ENCODE measurements at regions not wholly inside any gene's neighbourhood (a gene's known extent, or its start where the extent isn't known, plus 50 kb on each side); places are given as distances from the start of the nearest gene placed in this dataset.

GRCh38 chr3:23669541-23670255, 136.1 kb upstream of the UBE2E1 start:
- Histone ChIP-seq H3K9ac (replicated peaks; ENCODE audit: extremely low read depth, insufficient read depth, low read length) (no peak overlapping the region), H3K9me3 (replicated peaks; ENCODE audit: control insufficient read depth, insufficient read depth, low read length) (no peaks in the 10 kb centered on the region), H3K36me3 (ENCODE audit: control insufficient read depth in 2 of 2, extremely low read depth in 1 of 2, insufficient read depth in 2 of 2, low read length in 2 of 2) (no peaks in the 10 kb centered on the region), H3K79me2 (ENCODE audit: control insufficient read depth, insufficient read depth, low read length) (no peaks in the 10 kb centered on the region), H3K4me1 (ENCODE audit: control insufficient read depth, extremely low read depth, insufficient read depth, low read length) (peaks cover 19% of the 10 kb centered on the region), H3K4me2 (ENCODE audit: insufficient read depth, low read length) (no peak overlapping the region), H2AFZ (ENCODE audit: low read depth, low read length) (no peak overlapping the region), H3K9me1 (replicated peaks; ENCODE audit: control insufficient read depth, extremely low read depth, insufficient read depth, low read length) (no peaks in the 10 kb centered on the region), H4K20me1 (replicated peaks; ENCODE audit: control insufficient read depth, extremely low read depth, insufficient read depth, low read length) (no peaks in the 10 kb centered on the region), H3K27ac (ENCODE audit: insufficient read depth, low read depth, low read length) (no peak overlapping the region), H3K27me3 (ENCODE audit: control insufficient read depth in 2 of 2, insufficient read depth in 2 of 2, low read length in 2 of 2) (no peaks in the 10 kb centered on the region), H3K4me3 (replicated peaks in 1 of 3; ENCODE audit: insufficient read depth in 1 of 3, low read depth in 1 of 3, low read length in 3 of 3) (no peak overlapping the region)
- TF ChIP-seq, protein P1, sequence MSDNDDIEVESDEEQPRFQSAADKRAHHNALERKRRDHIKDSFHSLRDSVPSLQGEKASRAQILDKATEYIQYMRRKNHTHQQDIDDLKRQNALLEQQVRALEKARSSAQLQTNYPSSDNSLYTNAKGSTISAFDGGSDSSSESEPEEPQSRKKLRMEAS (IDR thresholded peaks at IDR 0.05; ENCODE audit: insufficient read depth, insufficient read length): no peak
- TF ChIP-seq GATA2 (IDR thresholded peaks at IDR 0.05; ENCODE audit: insufficient read depth, insufficient read length, low read depth, low read length): no peak
- TF ChIP-seq POLR2A (IDR thresholded peaks at IDR 0.05; ENCODE audit: low read depth, low read length): no peak
- TF ChIP-seq, protein P2, sequence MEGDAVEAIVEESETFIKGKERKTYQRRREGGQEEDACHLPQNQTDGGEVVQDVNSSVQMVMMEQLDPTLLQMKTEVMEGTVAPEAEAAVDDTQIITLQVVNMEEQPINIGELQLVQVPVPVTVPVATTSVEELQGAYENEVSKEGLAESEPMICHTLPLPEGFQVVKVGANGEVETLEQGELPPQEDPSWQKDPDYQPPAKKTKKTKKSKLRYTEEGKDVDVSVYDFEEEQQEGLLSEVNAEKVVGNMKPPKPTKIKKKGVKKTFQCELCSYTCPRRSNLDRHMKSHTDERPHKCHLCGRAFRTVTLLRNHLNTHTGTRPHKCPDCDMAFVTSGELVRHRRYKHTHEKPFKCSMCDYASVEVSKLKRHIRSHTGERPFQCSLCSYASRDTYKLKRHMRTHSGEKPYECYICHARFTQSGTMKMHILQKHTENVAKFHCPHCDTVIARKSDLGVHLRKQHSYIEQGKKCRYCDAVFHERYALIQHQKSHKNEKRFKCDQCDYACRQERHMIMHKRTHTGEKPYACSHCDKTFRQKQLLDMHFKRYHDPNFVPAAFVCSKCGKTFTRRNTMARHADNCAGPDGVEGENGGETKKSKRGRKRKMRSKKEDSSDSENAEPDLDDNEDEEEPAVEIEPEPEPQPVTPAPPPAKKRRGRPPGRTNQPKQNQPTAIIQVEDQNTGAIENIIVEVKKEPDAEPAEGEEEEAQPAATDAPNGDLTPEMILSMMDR (IDR thresholded peaks at IDR 0.05; ENCODE audit: extremely low read depth in 1 of 2, insufficient read depth in 1 of 2, low read depth in 1 of 2, low read length in 2 of 2): no peak
- TF ChIP-seq FOS (IDR thresholded peaks at IDR 0.05; ENCODE audit: borderline replicate concordance, insufficient read depth, low read length): no peak
- no peak for TF ChIP-seq MYC (IDR thresholded peaks at IDR 0.05; ENCODE audit: low read depth, low read length)
- no peak for TF ChIP-seq EZH2 (IDR thresholded peaks at IDR 0.05; ENCODE audit: borderline replicate concordance, low read depth, low read length, severe bottlenecking)
- no peak for DNase-seq (ENCODE audit: low read depth, low spot score)
- CTCF ChIA-PET: interaction anchor here (1.0 to 2.0 kb wide), 3 partner anchors 8 to 66 kb away, joined by 3 to 9 read pairs (median 4); no protein-coding TSS in a partner anchor
- BruUV-seq (replicated peaks): no TSS peak
- dilution Hi-C loops (cut with MboI; ENCODE audit: extremely low pct_ligation_motif_present, low sequenced_read_pairs) (no loop called here), intact Hi-C loops (cut with micrococcal nuclease) (no loop called here)
- POLR2A ChIA-PET: no interaction called here
- no peak for FAIRE-seq

All from endothelial cell of umbilical vein (primary cell).